Panc1 (cell line): ENCODE measurements at regions not wholly inside any gene's neighbourhood (a gene's known extent, or its start where the extent isn't known, plus 50 kb on each side); places are given as distances from the start of the nearest gene placed in this dataset.

Experiments used
- POLR2AphosphoS5 ChIP-seq: IDR thresholded peaks from 2 replicates; pipeline ENCODE4 v1.6.1; 2012; ENCODE audit warnings: mild to moderate bottlenecking, low read depth, low read length, moderate library complexity
- REST ChIP-seq, 2 experiments: IDR thresholded peaks; 2 replicates each; pipeline ENCODE4 v1.6.1; 2011 to 2012; ENCODE audit warnings: low read depth in 2 of 2, control low read depth in 1 of 2, low read length in 1 of 2, mild to moderate bottlenecking in 1 of 2, moderate library complexity in 1 of 2; ENCODE audit not compliant: insufficient read depth in 1 of 2
- TF ChIP-seq, protein P1 (sequence below): fragments of 450-650 bp; IDR thresholded peaks from 2 replicates; pipeline ENCODE4 v1.5.1; 2017; ENCODE audit warnings: mild to moderate bottlenecking

GRCh38 chr5:38743562-38743961, 102.2 kb upstream of the OSMR start:
- TF ChIP-seq, protein P1, sequence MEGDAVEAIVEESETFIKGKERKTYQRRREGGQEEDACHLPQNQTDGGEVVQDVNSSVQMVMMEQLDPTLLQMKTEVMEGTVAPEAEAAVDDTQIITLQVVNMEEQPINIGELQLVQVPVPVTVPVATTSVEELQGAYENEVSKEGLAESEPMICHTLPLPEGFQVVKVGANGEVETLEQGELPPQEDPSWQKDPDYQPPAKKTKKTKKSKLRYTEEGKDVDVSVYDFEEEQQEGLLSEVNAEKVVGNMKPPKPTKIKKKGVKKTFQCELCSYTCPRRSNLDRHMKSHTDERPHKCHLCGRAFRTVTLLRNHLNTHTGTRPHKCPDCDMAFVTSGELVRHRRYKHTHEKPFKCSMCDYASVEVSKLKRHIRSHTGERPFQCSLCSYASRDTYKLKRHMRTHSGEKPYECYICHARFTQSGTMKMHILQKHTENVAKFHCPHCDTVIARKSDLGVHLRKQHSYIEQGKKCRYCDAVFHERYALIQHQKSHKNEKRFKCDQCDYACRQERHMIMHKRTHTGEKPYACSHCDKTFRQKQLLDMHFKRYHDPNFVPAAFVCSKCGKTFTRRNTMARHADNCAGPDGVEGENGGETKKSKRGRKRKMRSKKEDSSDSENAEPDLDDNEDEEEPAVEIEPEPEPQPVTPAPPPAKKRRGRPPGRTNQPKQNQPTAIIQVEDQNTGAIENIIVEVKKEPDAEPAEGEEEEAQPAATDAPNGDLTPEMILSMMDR = no peak
- TF ChIP-seq REST (IDR thresholded peaks at IDR 0.05; ENCODE audit: insufficient read depth in 1 of 2, low read depth in 2 of 2, low read length in 1 of 2) = no peak
- no peak for TF ChIP-seq POLR2AphosphoS5
